ENCODE measurements at regions not wholly inside any gene's neighbourhood (a gene's known extent, or its start where the extent isn't known, plus 50 kb on each side); places are given as distances from the start of the nearest gene placed in this dataset.

- TF ChIP-seq POLR2A (IDR thresholded peaks at IDR 0.05) = no peak
- no peak for TF ChIP-seq CTCF (IDR thresholded peaks at IDR 0.05)
Observed at GRCh38 chr5:158485047-158485446, 614.7 kb downstream of the EBF1 start.

Data from thyroid gland (tissue), 4 donors.